ENCODE measurements at regions not wholly inside any gene's neighbourhood (a gene's known extent, or its start where the extent isn't known, plus 50 kb on each side); places are given as distances from the start of the nearest gene placed in this dataset.

GRCh38 chr4:171668403-171668802 lies 144.8 kb upstream of the GALNTL6 start:
- Mint-ChIP-seq H3K4me1 (ENCODE audit: low read depth, unreplicated experiment) (no peaks in the 10 kb centered on the region), H3K27ac (ENCODE audit: unreplicated experiment) (no peak overlapping the region), H3K36me3 (ENCODE audit: low read depth, unreplicated experiment) (no peaks in the 10 kb centered on the region), H3K9me3 (ENCODE audit: unreplicated experiment) (no peaks in the 10 kb centered on the region), H3K4me3 (ENCODE audit: unreplicated experiment) (no peak overlapping the region), H3K27me3 (ENCODE audit: low read depth, unreplicated experiment) (no peaks in the 10 kb centered on the region)
- H3K27ac ChIP-seq (ENCODE audit: low read depth, low read length): no peak overlapping the region
- TF ChIP-seq CTCF (IDR thresholded peaks at IDR 0.05; ENCODE audit: insufficient read depth, low read depth, low read length): no peak
- TF ChIP-seq EZH2 (IDR thresholded peaks at IDR 0.05; ENCODE audit: insufficient read depth, low read length): no peak
- FAIRE-seq (no peak), DNase-seq (ENCODE audit: low read depth) (no peak)
- no peaks in the 10 kb centered on the region for H3K27me3 ChIP-seq (ENCODE audit: insufficient read depth, low read length)
- H3K9me3 ChIP-seq (ENCODE audit: insufficient read depth, low read depth, low read length): no peaks in the 10 kb centered on the region
- no peaks in the 10 kb centered on the region for H3K36me3 ChIP-seq (ENCODE audit: insufficient read depth, low read length)
- no peak overlapping the region for H3K4me2 ChIP-seq (ENCODE audit: low read length)
- H3K79me2 ChIP-seq (ENCODE audit: insufficient read depth, low read length): no peaks in the 10 kb centered on the region
- no peak overlapping the region for H2AFZ ChIP-seq (ENCODE audit: low read depth, low read length)
- no peaks in the 10 kb centered on the region for H3K4me1 ChIP-seq (ENCODE audit: insufficient read depth, low read length)
- H3K4me3 ChIP-seq (ENCODE audit: insufficient read depth, low read depth, low read length): no peak overlapping the region
- H4K20me1 ChIP-seq (ENCODE audit: insufficient read depth, low read length): no peaks in the 10 kb centered on the region
- H3K9ac ChIP-seq (ENCODE audit: low read length): no peak overlapping the region

- Histone ChIP-seq H3K4me3 (ENCODE audit: insufficient read depth, low read depth, low read length) (no peak overlapping the region), H3K79me2 (ENCODE audit: insufficient read depth, low read length) (no peaks in the 10 kb centered on the region), H3K36me3 (ENCODE audit: insufficient read depth, low read length) (no peaks in the 10 kb centered on the region), H3K27me3 (ENCODE audit: insufficient read depth, low read length) (no peaks in the 10 kb centered on the region), H2AFZ (ENCODE audit: low read depth, low read length) (no peak overlapping the region), H3K9me3 (ENCODE audit: insufficient read depth, low read depth, low read length) (no peaks in the 10 kb centered on the region), H3K4me1 (ENCODE audit: insufficient read depth, low read length) (no peaks in the 10 kb centered on the region), H4K20me1 (ENCODE audit: insufficient read depth, low read length) (no peaks in the 10 kb centered on the region), H3K9ac (ENCODE audit: low read length) (no peak overlapping the region), H3K4me2 (ENCODE audit: low read length) (no peak overlapping the region), H3K27ac (ENCODE audit: low read depth, low read length) (no peak overlapping the region)
- no peak for FAIRE-seq
- H3K36me3 Mint-ChIP-seq (ENCODE audit: low read depth, unreplicated experiment): no peaks in the 10 kb centered on the region
- TF ChIP-seq CTCF (IDR thresholded peaks at IDR 0.05; ENCODE audit: insufficient read depth, low read depth, low read length) (no peak), EZH2 (IDR thresholded peaks at IDR 0.05; ENCODE audit: insufficient read depth, low read length) (no peak)
- no peaks in the 10 kb centered on the region for H3K9me3 Mint-ChIP-seq (ENCODE audit: unreplicated experiment)
- H3K27ac Mint-ChIP-seq (ENCODE audit: unreplicated experiment): no peak overlapping the region
- H3K4me1 Mint-ChIP-seq (ENCODE audit: low read depth, unreplicated experiment): no peaks in the 10 kb centered on the region
- no peak overlapping the region for H3K4me3 Mint-ChIP-seq (ENCODE audit: unreplicated experiment)
- H3K27me3 Mint-ChIP-seq (ENCODE audit: low read depth, unreplicated experiment): no peaks in the 10 kb centered on the region
- no peak for DNase-seq (ENCODE audit: low read depth)
Measured at GRCh38 chr4:171667906-171668305, 145.3 kb upstream of the GALNTL6 start.

GRCh38 chr4:171651071-171651470 lies 162.1 kb upstream of the GALNTL6 start:
- Mint-ChIP-seq H3K27me3 (ENCODE audit: low read depth, unreplicated experiment) (no peaks in the 10 kb centered on the region), H3K27ac (ENCODE audit: unreplicated experiment) (no peak overlapping the region), H3K4me3 (ENCODE audit: unreplicated experiment) (no peak overlapping the region), H3K36me3 (ENCODE audit: low read depth, unreplicated experiment) (no peaks in the 10 kb centered on the region), H3K9me3 (ENCODE audit: unreplicated experiment) (no peaks in the 10 kb centered on the region), H3K4me1 (ENCODE audit: low read depth, unreplicated experiment) (no peaks in the 10 kb centered on the region)
- Histone ChIP-seq H3K9ac (ENCODE audit: low read length) (no peak overlapping the region), H3K4me3 (ENCODE audit: insufficient read depth, low read depth, low read length) (no peak overlapping the region), H4K20me1 (ENCODE audit: insufficient read depth, low read length) (no peaks in the 10 kb centered on the region), H3K9me3 (ENCODE audit: insufficient read depth, low read depth, low read length) (peaks cover 4% of the 10 kb centered on the region), H2AFZ (ENCODE audit: low read depth, low read length) (no peak overlapping the region), H3K79me2 (ENCODE audit: insufficient read depth, low read length) (no peaks in the 10 kb centered on the region), H3K4me2 (ENCODE audit: low read length) (no peak overlapping the region), H3K4me1 (ENCODE audit: insufficient read depth, low read length) (no peaks in the 10 kb centered on the region), H3K36me3 (ENCODE audit: insufficient read depth, low read length) (no peaks in the 10 kb centered on the region), H3K27ac (ENCODE audit: low read depth, low read length) (no peak overlapping the region), H3K27me3 (ENCODE audit: insufficient read depth, low read length) (no peaks in the 10 kb centered on the region)
- DNase-seq (ENCODE audit: low read depth) (no peak), FAIRE-seq (no peak)
- TF ChIP-seq EZH2 (IDR thresholded peaks at IDR 0.05; ENCODE audit: insufficient read depth, low read length) (no peak), CTCF (IDR thresholded peaks at IDR 0.05; ENCODE audit: insufficient read depth, low read depth, low read length) (no peak)

Measured in astrocyte (in vitro differentiated cells and primary cell).